ENCODE measurements at regions not wholly inside any gene's neighbourhood (a gene's known extent, or its start where the extent isn't known, plus 50 kb on each side); places are given as distances from the start of the nearest gene placed in this dataset.
"Not testable (repeated sequence)": the region's sequence is repeated elsewhere in the genome, so short reads cannot be mapped to it uniquely, and the experiment has no call there.

DNA sequence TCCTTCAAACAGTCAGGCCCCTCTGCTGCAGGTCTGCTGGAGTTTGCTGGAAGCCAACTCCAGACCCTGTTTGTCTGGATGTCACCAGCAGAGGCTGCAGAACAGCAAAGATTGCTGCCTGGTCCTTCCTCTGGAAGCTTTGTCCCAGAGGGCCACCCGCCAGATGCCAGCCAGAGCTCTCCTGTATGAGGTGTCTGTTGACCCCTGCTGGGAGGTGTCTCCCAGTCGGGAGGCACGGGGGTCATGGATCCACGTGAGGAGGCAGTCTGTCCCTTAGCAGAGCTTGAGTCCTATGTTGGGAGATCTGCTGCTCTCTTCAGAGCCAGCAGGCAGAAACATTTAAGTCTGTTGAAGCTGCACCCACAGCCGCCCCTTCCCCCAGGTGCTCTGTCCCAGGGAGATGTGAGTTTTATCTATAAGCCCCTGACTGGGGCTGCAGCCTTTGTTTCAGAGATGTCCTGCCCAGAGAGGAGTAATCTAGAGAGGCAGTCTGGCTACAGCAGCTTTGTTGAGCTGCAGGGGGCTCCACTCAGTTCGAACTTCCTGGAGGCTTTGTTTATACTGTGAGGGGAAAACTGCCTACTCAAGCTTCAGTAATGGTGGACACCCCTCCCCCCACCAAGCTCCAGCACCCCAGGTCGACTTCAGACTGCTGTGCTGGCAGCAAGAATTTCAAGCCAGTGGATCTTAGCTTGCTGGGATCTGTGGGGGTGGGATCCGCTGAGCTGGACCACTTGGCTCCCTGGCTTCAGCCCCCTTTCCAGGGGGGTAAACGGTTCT lies 72.1 kb downstream of the OGFRL1 start:
- not testable (repeated sequence) for H3K4me1 ChIP-seq (ENCODE audit: control insufficient read depth, insufficient read depth, low read length); H3K27me3 ChIP-seq (ENCODE audit: control insufficient read depth, insufficient read depth, low read length); H3K9ac ChIP-seq (ENCODE audit: low read length); H3K4me3 ChIP-seq (ENCODE audit: low read length); H3K36me3 ChIP-seq (ENCODE audit: control insufficient read depth, insufficient read depth, low read length); H3K9me3 ChIP-seq (ENCODE audit: control insufficient read depth, low read length)

DNA sequence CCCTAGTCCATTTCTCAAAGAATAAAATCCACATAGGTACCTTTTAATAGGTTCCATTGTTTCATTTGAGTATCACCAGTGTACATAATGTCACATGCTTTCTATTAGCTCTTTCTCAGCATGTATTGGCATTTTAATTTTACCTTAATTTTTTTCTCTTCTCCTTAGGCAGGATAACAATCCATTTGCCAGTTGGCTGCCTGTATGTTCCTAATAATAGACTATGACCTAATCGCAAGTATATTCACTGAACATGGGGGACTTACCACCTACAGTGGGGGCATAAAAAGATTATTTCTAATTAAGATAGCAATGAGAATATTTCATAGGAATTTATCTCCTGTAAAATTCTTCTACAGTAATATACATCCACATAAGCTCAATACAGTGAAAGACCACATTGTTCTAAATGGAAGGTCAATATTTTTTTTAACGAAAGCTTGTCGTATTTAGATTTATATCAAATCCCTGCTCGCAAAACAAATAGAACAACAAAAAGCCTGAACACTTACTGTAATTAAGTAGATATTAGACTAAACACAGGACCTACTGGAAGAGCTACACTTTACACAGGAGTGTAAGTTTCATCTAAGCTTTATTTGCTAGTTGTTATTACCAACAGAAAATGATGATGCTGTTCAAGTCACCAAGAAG lies 76.4 kb downstream of the OGFRL1 start:
- H3K4me3 ChIP-seq (ENCODE audit: low read length), result no peak overlapping the region
- H3K9me3 ChIP-seq (ENCODE audit: control insufficient read depth, low read length), result no peaks in the 10 kb centered on the region
- no peaks in the 10 kb centered on the region for H3K36me3 ChIP-seq (ENCODE audit: control insufficient read depth, insufficient read depth, low read length)
- no peaks in the 10 kb centered on the region for H3K27me3 ChIP-seq (ENCODE audit: control insufficient read depth, insufficient read depth, low read length)
- no peaks in the 10 kb centered on the region for H3K4me1 ChIP-seq (ENCODE audit: control insufficient read depth, insufficient read depth, low read length)
- no peak overlapping the region for H3K9ac ChIP-seq (ENCODE audit: low read length)

DNA sequence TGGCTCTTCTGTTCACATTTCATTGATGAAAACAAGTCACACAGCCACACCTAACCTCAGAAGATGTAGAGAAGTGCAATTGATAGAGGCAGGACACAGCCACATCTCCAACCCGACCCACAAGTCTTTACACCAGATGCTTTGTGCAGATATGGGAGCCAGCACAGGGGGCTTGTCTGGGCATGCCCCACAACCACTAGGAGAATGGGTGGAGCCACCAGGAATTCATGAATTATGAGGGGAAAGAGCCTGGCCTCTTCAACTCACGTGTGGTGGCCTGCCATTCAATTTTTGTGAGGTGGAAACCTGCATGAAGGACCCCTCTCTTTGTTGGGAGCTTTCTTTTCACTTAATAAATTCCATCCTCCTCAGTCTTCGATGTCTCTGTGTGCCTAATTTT lies 79.1 kb downstream of the OGFRL1 start:
- Histone ChIP-seq H3K9ac (ENCODE audit: low read length) (no peak overlapping the region), H3K4me3 (ENCODE audit: low read length) (no peak overlapping the region), H3K9me3 (ENCODE audit: control insufficient read depth, low read length) (no peaks in the 10 kb centered on the region), H3K36me3 (ENCODE audit: control insufficient read depth, insufficient read depth, low read length) (no peaks in the 10 kb centered on the region), H3K4me1 (ENCODE audit: control insufficient read depth, insufficient read depth, low read length) (no peaks in the 10 kb centered on the region), H3K27me3 (ENCODE audit: control insufficient read depth, insufficient read depth, low read length) (no peaks in the 10 kb centered on the region)

DNA sequence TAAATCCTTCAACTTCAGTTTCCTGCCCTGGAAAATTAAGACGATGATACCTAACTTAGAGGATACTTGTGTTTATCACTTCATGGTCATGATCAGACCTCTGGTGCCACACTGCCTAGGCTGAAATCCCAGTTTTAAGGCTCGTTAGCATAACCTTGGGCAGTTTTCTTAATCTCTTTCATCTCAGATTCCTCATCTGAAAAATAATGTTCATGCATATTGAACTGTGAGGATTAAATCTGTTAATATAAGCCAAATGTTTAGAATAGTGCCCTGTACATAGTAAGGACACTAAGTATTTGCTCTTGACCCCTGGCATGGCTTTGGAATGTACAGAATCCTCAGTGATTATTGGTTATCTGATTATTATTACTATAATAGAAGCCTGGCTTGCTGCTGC lies 79.7 kb downstream of the OGFRL1 start:
- Histone ChIP-seq H3K4me3 (ENCODE audit: low read length) (no peak overlapping the region), H3K36me3 (ENCODE audit: control insufficient read depth, insufficient read depth, low read length) (no peaks in the 10 kb centered on the region), H3K9me3 (ENCODE audit: control insufficient read depth, low read length) (no peaks in the 10 kb centered on the region), H3K27me3 (ENCODE audit: control insufficient read depth, insufficient read depth, low read length) (no peaks in the 10 kb centered on the region), H3K4me1 (ENCODE audit: control insufficient read depth, insufficient read depth, low read length) (no peaks in the 10 kb centered on the region), H3K9ac (ENCODE audit: low read length) (no peak overlapping the region)

DNA sequence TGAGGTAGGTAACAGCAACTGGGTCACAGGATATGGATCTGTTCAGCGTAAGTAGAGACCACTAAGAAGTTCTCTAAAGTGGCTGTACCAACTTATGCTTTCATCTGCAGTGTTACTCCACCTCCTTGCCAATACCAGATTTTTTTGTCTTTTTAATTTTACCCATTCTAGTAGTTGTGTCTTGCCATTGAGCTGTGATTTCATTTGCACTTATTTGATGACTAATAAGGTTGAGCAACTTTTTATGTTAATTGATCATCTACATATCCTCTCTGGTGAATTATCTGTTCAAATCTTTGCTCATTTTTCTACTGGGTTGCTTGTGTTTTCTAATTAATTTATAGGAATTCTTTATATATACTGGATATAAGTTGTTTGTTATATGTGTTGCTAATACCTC lies 82.9 kb downstream of the OGFRL1 start:
- H3K4me3 ChIP-seq (ENCODE audit: low read length), result no peak overlapping the region
- no peaks in the 10 kb centered on the region for H3K27me3 ChIP-seq (ENCODE audit: control insufficient read depth, insufficient read depth, low read length)
- no peaks in the 10 kb centered on the region for H3K4me1 ChIP-seq (ENCODE audit: control insufficient read depth, insufficient read depth, low read length)
- no peaks in the 10 kb centered on the region for H3K36me3 ChIP-seq (ENCODE audit: control insufficient read depth, insufficient read depth, low read length)
- no peaks in the 10 kb centered on the region for H3K9me3 ChIP-seq (ENCODE audit: control insufficient read depth, low read length)
- no peak overlapping the region for H3K9ac ChIP-seq (ENCODE audit: low read length)

DNA sequence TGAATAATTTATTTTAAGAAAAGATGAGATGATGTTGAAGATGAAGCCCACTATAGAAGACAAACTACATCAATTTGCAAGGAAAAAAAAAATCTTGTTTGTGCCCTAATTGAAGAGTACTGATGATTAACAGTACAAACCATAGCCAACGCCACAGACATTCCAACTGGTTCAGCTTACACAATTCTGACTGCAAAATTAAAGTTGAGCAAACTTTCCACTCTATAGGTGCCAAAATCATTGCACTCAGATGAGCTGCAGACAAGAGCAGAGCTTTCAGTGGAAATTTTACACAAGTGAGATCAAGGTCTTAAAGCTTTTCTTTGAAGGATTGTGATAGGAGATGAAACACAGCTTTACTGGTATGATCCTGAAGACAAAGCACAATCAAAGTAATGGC lies 85.3 kb downstream of the OGFRL1 start:
- H3K36me3 ChIP-seq (ENCODE audit: control insufficient read depth, insufficient read depth, low read length), result no peaks in the 10 kb centered on the region
- H3K27me3 ChIP-seq (ENCODE audit: control insufficient read depth, insufficient read depth, low read length), result no peaks in the 10 kb centered on the region
- no peaks in the 10 kb centered on the region for H3K4me1 ChIP-seq (ENCODE audit: control insufficient read depth, insufficient read depth, low read length)
- H3K9me3 ChIP-seq (ENCODE audit: control insufficient read depth, low read length), result no peaks in the 10 kb centered on the region
- H3K4me3 ChIP-seq (ENCODE audit: low read length), result no peak overlapping the region
- no peak overlapping the region for H3K9ac ChIP-seq (ENCODE audit: low read length)

DNA sequence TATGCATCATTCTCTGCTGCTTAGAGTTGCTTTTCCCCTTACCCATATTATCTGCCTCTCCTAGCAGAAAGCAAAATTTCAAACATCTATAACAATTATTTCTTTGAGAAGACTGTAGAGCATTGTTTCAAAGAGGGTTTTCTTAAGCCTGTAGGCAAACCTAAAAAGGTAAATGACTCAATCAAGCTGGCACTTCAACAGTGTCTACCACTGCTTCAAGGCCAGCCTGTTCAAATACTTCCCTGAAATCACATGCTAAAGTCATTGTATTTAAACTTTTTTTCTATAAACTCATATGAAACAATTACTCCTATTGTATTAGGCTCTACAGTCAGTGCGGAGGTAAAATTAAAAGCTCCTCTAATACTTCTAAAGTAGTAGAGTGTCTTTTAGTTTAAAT lies 87.1 kb downstream of the OGFRL1 start:
- Histone ChIP-seq H3K27me3 (ENCODE audit: control insufficient read depth, insufficient read depth, low read length) (no peaks in the 10 kb centered on the region), H3K9ac (ENCODE audit: low read length) (no peak overlapping the region), H3K9me3 (ENCODE audit: control insufficient read depth, low read length) (no peaks in the 10 kb centered on the region), H3K4me1 (ENCODE audit: control insufficient read depth, insufficient read depth, low read length) (no peaks in the 10 kb centered on the region), H3K4me3 (ENCODE audit: low read length) (no peak overlapping the region), H3K36me3 (ENCODE audit: control insufficient read depth, insufficient read depth, low read length) (no peaks in the 10 kb centered on the region)

DNA sequence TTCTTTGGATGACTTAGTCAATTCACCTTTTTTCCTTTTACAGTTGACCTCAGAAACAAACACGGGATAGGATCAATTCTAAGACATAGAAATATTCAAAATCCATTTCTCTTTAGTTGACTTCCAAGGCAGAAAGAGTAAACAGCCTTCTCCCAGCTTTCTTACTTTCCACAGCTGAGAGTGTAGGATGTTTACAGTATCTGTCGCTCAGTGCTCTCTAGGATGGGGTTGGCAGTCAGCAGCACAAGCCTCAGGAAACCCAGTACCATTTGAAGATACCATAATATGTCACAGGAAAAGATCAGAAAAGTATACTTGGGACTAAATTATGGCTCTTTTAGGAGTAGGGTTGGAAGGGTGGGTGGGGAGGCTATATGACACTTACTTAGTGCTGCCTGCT lies 88.2 kb downstream of the OGFRL1 start:
- Histone ChIP-seq H3K36me3 (ENCODE audit: control insufficient read depth, insufficient read depth, low read length) (no peaks in the 10 kb centered on the region), H3K4me1 (ENCODE audit: control insufficient read depth, insufficient read depth, low read length) (no peaks in the 10 kb centered on the region), H3K9me3 (ENCODE audit: control insufficient read depth, low read length) (no peaks in the 10 kb centered on the region), H3K27me3 (ENCODE audit: control insufficient read depth, insufficient read depth, low read length) (no peaks in the 10 kb centered on the region), H3K4me3 (ENCODE audit: low read length) (no peak overlapping the region), H3K9ac (ENCODE audit: low read length) (no peak overlapping the region)

DNA sequence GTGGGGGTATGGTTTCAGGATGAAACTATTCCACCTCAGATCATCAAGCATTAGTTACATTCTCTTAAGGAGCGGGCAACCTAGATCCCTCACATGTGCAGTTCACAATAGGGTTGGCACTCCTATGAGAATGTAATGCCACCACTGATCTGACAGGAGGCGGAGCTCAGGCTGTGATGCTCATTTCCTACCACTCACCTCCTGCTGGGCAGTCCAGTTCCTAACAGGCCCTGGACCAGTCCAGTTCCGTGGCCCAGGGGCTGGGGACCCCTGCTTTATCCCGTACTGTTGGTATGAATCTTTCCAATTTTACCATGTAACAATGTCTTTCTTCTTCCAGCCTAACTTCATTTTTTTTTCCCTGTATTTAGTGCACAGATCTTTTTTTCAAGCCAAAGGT lies 94.9 kb downstream of the OGFRL1 start:
- Histone ChIP-seq H3K4me1 (ENCODE audit: control insufficient read depth, insufficient read depth, low read length) (no peaks in the 10 kb centered on the region), H3K27me3 (ENCODE audit: control insufficient read depth, insufficient read depth, low read length) (no peaks in the 10 kb centered on the region), H3K9me3 (ENCODE audit: control insufficient read depth, low read length) (no peaks in the 10 kb centered on the region), H3K4me3 (ENCODE audit: low read length) (no peak overlapping the region), H3K9ac (ENCODE audit: low read length) (no peak overlapping the region), H3K36me3 (ENCODE audit: control insufficient read depth, insufficient read depth, low read length) (no peaks in the 10 kb centered on the region)

DNA sequence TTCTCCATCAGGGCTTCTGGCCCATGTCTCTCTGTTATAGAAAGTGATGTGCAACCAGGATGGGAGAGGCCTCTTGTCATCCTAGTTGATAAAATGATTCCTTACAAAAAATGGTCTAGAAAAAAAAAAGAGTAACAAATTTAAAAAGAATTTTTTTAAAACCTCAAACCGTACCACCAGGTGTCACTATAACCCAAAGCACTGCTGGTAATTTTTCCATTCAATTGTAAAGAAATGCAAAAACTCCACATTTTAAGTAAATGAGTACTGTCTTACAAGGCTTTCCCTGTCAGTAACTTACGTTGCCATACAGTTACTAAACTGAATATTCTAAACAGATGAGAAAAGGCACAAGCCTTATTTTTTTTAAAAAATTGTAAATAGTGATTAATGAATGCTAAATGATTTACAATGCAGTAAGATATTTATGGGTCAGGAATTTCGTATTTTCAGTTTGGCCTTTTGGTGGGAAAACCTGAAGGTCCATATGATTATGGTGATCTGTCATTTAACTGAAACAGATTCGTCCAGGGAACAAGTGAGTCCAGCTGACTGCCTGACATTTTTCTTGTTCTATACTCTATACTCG lies 95.4 kb downstream of the OGFRL1 start:
- Histone ChIP-seq H3K4me3 (ENCODE audit: low read length) (no peak overlapping the region), H3K9me3 (ENCODE audit: control insufficient read depth, low read length) (no peaks in the 10 kb centered on the region), H3K36me3 (ENCODE audit: control insufficient read depth, insufficient read depth, low read length) (no peaks in the 10 kb centered on the region), H3K4me1 (ENCODE audit: control insufficient read depth, insufficient read depth, low read length) (no peaks in the 10 kb centered on the region), H3K27me3 (ENCODE audit: control insufficient read depth, insufficient read depth, low read length) (no peaks in the 10 kb centered on the region), H3K9ac (ENCODE audit: low read length) (no peak overlapping the region)

DNA sequence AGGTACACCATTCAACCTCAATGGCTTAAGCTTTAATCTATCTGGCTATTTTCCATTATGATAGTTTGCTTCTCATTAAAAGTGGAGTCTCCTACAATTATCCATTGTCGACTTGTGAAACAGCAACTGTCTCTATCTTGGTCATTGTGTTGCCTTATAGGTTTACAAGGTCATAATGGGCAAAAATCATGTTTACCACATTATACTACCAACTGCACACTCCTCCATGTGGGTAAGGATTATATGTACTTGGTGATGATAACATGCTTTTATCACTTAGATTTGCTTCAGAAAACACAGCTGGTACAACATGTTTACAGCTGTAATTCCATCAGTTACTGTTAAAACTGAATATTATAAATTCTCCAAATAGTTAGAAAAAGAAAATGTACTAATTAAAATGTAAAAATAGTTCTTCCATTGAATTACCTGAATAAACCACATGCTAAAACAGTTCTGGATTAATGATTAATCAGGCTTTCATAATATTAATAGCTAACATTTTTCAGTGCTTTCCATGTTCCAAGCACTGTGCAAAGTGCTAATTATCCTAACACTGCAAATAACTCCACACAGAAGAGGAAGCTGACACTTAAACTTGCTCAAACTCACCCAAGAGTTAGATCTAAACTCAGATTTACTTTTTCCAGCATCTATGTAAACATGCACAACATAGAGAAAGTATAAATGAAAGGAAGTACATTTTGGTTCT lies 96.7 kb downstream of the OGFRL1 start:
- H3K36me3 ChIP-seq (ENCODE audit: control insufficient read depth, insufficient read depth, low read length), result no peaks in the 10 kb centered on the region
- H3K9ac ChIP-seq (ENCODE audit: low read length), result no peak overlapping the region
- H3K4me1 ChIP-seq (ENCODE audit: control insufficient read depth, insufficient read depth, low read length), result no peaks in the 10 kb centered on the region
- no peaks in the 10 kb centered on the region for H3K27me3 ChIP-seq (ENCODE audit: control insufficient read depth, insufficient read depth, low read length)
- H3K4me3 ChIP-seq (ENCODE audit: low read length), result no peak overlapping the region
- H3K9me3 ChIP-seq (ENCODE audit: control insufficient read depth, low read length), result no peaks in the 10 kb centered on the region

DNA sequence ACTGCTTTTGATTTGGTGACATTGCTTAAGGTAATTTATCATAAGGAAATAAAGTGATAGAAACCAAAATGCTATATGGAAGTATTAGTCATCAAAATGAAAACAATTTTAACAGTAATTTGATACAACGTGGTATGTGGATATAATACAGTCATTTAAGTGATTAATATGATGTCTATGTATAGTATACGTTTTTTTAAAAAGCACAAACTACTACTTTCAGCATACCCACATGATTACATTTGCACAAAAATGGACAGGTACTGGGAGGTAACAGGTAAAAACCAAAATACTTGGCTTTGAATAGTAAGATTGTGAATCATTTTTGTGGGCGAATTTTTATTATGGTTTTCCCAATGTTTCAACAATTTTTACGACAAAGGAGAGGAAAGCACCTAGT lies 97.6 kb downstream of the OGFRL1 start:
- H3K9ac ChIP-seq (ENCODE audit: low read length), result no peak overlapping the region
- no peak overlapping the region for H3K4me3 ChIP-seq (ENCODE audit: low read length)
- no peaks in the 10 kb centered on the region for H3K4me1 ChIP-seq (ENCODE audit: control insufficient read depth, insufficient read depth, low read length)

More for the DNA sequence above, 97.6 kb downstream of the OGFRL1 start:
- Histone ChIP-seq H3K27me3 (ENCODE audit: control insufficient read depth, insufficient read depth, low read length) (no peaks in the 10 kb centered on the region), H3K36me3 (ENCODE audit: control insufficient read depth, insufficient read depth, low read length) (no peaks in the 10 kb centered on the region), H3K9me3 (ENCODE audit: control insufficient read depth, low read length) (no peaks in the 10 kb centered on the region)
